Stimulated activated CD4-positive, alpha-beta T cell treated with anti-CD3 and anti-CD28 coated beads, Interleukin-12 subunit alpha, Interleukin-12 subunit beta, amount 100 ng/mL, for 24 hours (primary cell): ENCODE measurements at regions not wholly inside any gene's neighbourhood (a gene's known extent, or its start where the extent isn't known, plus 50 kb on each side); places are given as distances from the start of the nearest gene placed in this dataset.

Source experiments
- DNase-seq, 2 experiments: peaks; one replicate each; pipeline ENCODE4 v3.0.0-alpha.2; 2020; ENCODE audit warnings: low read depth in 2 of 2

- no peak for DNase-seq
Observed at GRCh38 chr12:113684908-113685782, 213.5 kb upstream of the LHX5 start.

- DNase-seq = no peak
Observed at GRCh38 chr12:113684053-113684907, 212.6 kb upstream of the LHX5 start.

- DNase-seq = no peak
Observed at GRCh38 chr12:113683574-113683973, 211.9 kb upstream of the LHX5 start.

- DNase-seq = no peak
Observed at GRCh38 chr12:113680868-113681267, 209.2 kb upstream of the LHX5 start.

GRCh38 chr12:113678223-113679119 lies 206.8 kb upstream of the LHX5 start:
- no peak for DNase-seq

GRCh38 chr12:113676547-113676946 lies 204.9 kb upstream of the LHX5 start:
- no peak for DNase-seq

- DNase-seq = no peak
Observed at GRCh38 chr12:113676117-113676516, 204.4 kb upstream of the LHX5 start.

- no peak for DNase-seq
Observed at GRCh38 chr12:113674996-113675395, 203.3 kb upstream of the LHX5 start.

GRCh38 chr12:113674302-113674701 lies 202.6 kb upstream of the LHX5 start:
- DNase-seq = no peak

GRCh38 chr12:113673458-113674238 lies 202.0 kb upstream of the LHX5 start:
- no peak for DNase-seq

GRCh38 chr12:113670742-113671141 lies 199.1 kb upstream of the LHX5 start:
- DNase-seq = no peak

- no peak for DNase-seq
Observed at GRCh38 chr12:113667676-113668356, 196.1 kb upstream of the LHX5 start.

- DNase-seq = no peak
Observed at GRCh38 chr12:113667095-113667494, 195.4 kb upstream of the LHX5 start.

GRCh38 chr12:113666223-113666622 lies 194.6 kb upstream of the LHX5 start:
- no peak for DNase-seq

- DNase-seq = no peak
Observed at GRCh38 chr12:113665457-113665856, 193.8 kb upstream of the LHX5 start.

GRCh38 chr12:113664224-113664681 lies 192.6 kb upstream of the LHX5 start:
- DNase-seq = no peak

- no peak for DNase-seq
Observed at GRCh38 chr12:113663396-113663795, 191.7 kb upstream of the LHX5 start.

GRCh38 chr12:113660936-113661335 lies 189.3 kb upstream of the LHX5 start:
- no peak for DNase-seq

- DNase-seq = no peak
Observed at GRCh38 chr12:113659416-113659815, 187.7 kb upstream of the LHX5 start.

- DNase-seq = no peak
Observed at GRCh38 chr12:113659015-113659414, 187.3 kb upstream of the LHX5 start.
